GM12892 (cell line): ENCODE measurements at regions not wholly inside any gene's neighbourhood (a gene's known extent, or its start where the extent isn't known, plus 50 kb on each side); places are given as distances from the start of the nearest gene placed in this dataset.

Experiments used
- POLR2A ChIP-seq: IDR thresholded peaks from 2 replicates; pipeline ENCODE4 v1.6.1; 2011; ENCODE audit warnings: low read depth, low read length, control low read depth
- POLR2AphosphoS5 ChIP-seq: IDR thresholded peaks from 2 replicates; pipeline ENCODE4 v1.6.1; 2011; ENCODE audit warnings: low read depth, low read length, control low read depth

DNA sequence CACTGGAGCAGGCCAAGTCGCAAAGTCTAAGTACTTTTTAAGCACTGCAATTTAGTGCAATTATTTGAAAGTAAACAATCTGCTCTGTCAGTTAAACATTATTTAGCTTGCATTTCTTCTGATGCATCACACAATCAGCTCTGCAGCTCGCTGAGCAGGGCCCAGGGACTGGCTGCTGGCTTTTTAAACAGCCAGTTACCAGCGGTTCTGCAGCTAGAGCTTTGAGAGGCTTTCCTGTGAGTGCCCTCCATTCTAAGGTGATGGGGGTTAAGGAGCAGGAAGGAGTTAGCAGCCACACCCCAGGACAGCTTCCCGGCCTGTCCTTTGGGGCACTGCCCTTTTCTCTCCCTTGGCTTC, 154.3 kb downstream of the SALL1 start:
- TF ChIP-seq POLR2AphosphoS5, result no peak
- TF ChIP-seq POLR2A, result no peak
